A673 (cell line): ENCODE measurements at regions not wholly inside any gene's neighbourhood (a gene's known extent, or its start where the extent isn't known, plus 50 kb on each side); places are given as distances from the start of the nearest gene placed in this dataset.

ENCODE experiments used
- BruUV-seq: library from RNA; stranded (reverse); fragments of 400-500 nt; replicated peaks from 2 replicates; lab custom pipeline; 2021; lab: Mats Ljungman, UMichigan
- CTCF ChIA-PET: fragments of 300-600 bp; sonication (Branson Sonifier 250); formaldehyde crosslinking; loops from one replicate; lab custom pipeline; 2022; ENCODE audit warnings: antibody characterized with exemption; lab: Charles Lee
- POLR2A ChIA-PET: fragments of 300-600 bp; sonication (Branson Sonifier 250); formaldehyde crosslinking; loops from one replicate; lab custom pipeline; 2022; ENCODE audit warnings: antibody characterized with exemption; ENCODE audit not compliant: low non-redundant PET; lab: Charles Lee
- DNase-seq: peaks from one replicate; pipeline ENCODE4 v3.0.0-alpha.2; 2015; ENCODE audit warnings: low spot score
- H3K27ac ChIP-seq: fragments of 200-600 bp; sonication (generic); 2 replicates; pipeline ENCODE4 v1.5.1; 2016; ENCODE audit warnings: mixed run types, low read depth, mild to moderate bottlenecking, mixed read lengths, antibody characterized with exemption, low read length; ENCODE audit not compliant: poor library complexity, severe bottlenecking
- H3K27me3 ChIP-seq: fragments of 200-600 bp; sonication (generic); replicated peaks from 2 replicates; pipeline ENCODE4 v1.6.1; 2017; ENCODE audit warnings: mixed run types, low read depth, mild to moderate bottlenecking, mixed read lengths, antibody characterized with exemption, low read length; ENCODE audit not compliant: insufficient read depth, poor library complexity
- H3K36me3 ChIP-seq: fragments of 200-600 bp; sonication (generic); 2 replicates; pipeline ENCODE4 v1.6.1; 2016; ENCODE audit warnings: mixed run types, mild to moderate bottlenecking, mixed read lengths, antibody characterized with exemption, low read length; ENCODE audit not compliant: insufficient read depth, poor library complexity, severe bottlenecking
- H3K4me1 ChIP-seq: fragments of 200-600 bp; sonication (generic); 2 replicates; pipeline ENCODE4 v1.6.1; 2017; ENCODE audit warnings: mixed run types, mild to moderate bottlenecking, mixed read lengths, antibody characterized with exemption, low read length; ENCODE audit not compliant: insufficient read depth, poor library complexity, severe bottlenecking
- H3K4me3 ChIP-seq: fragments of 200-600 bp; sonication (generic); 2 replicates; pipeline ENCODE4 v1.5.1; 2016; ENCODE audit warnings: low read depth, mixed run types, mild to moderate bottlenecking, mixed read lengths, low read length; ENCODE audit not compliant: poor library complexity, severe bottlenecking
- H3K9me3 ChIP-seq: fragments of 200-600 bp; sonication (generic); 2 replicates; pipeline ENCODE4 v1.6.1; 2016; ENCODE audit warnings: mixed run types, low read depth, mild to moderate bottlenecking, mixed read lengths, antibody characterized with exemption, low read length; ENCODE audit not compliant: poor library complexity, severe bottlenecking
- EZH2 ChIP-seq: fragments of 200-600 bp; sonication (generic); IDR thresholded peaks from 2 replicates; pipeline ENCODE4 v1.6.1; 2017; ENCODE audit warnings: borderline replicate concordance, low read depth, mild to moderate bottlenecking, mixed read lengths, antibody characterized with exemption, low read length; ENCODE audit not compliant: poor library complexity, severe bottlenecking
- intact Hi-C: fragments of 100-400 bp; cut with micrococcal nuclease; formaldehyde crosslinking; loops from one replicate; pipeline ENCODE4 v1.10.0; 2022; ENCODE audit not compliant: unreplicated experiment
- TF ChIP-seq, protein P1 (sequence below): fragments of 300-800, 200-600 bp; sonication (generic); conservative IDR thresholded peaks from 2 replicates; pipeline ENCODE4 v1.5.1; 2017; ENCODE audit warnings: low read depth, mild to moderate bottlenecking, antibody characterized with exemption, low read length, moderate library complexity, mixed read lengths

DNA sequence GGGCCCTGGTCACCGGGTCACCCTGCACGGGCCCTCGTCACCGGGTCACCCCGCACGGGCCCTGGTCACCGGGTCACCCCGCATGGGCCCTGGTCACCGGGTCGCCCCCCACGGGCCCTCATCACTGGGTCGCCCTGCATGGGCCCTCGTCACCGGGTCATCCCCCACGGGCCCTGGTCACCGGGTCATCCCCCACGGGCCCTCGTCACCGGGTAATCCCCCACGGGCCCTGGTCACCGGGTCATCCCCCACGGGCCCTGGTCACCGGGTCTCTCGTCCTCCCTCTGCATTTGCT is 77.6 kb downstream of the RIPK4 start:
- Histone ChIP-seq H3K9me3 (no peaks in the 10 kb centered on the region), H3K4me1 (no peaks in the 10 kb centered on the region), H3K4me3 (no peak overlapping the region), H3K36me3 (no peaks in the 10 kb centered on the region), H3K27ac (no peak overlapping the region), H3K27me3 (no peaks in the 10 kb centered on the region)
- no peak for DNase-seq
- no TSS peak for BruUV-seq
- POLR2A ChIA-PET: no interaction called here
- CTCF ChIA-PET: no interaction called here
- intact Hi-C loops: no loop called here
- TF ChIP-seq EZH2: no peak
- TF ChIP-seq, protein P1, sequence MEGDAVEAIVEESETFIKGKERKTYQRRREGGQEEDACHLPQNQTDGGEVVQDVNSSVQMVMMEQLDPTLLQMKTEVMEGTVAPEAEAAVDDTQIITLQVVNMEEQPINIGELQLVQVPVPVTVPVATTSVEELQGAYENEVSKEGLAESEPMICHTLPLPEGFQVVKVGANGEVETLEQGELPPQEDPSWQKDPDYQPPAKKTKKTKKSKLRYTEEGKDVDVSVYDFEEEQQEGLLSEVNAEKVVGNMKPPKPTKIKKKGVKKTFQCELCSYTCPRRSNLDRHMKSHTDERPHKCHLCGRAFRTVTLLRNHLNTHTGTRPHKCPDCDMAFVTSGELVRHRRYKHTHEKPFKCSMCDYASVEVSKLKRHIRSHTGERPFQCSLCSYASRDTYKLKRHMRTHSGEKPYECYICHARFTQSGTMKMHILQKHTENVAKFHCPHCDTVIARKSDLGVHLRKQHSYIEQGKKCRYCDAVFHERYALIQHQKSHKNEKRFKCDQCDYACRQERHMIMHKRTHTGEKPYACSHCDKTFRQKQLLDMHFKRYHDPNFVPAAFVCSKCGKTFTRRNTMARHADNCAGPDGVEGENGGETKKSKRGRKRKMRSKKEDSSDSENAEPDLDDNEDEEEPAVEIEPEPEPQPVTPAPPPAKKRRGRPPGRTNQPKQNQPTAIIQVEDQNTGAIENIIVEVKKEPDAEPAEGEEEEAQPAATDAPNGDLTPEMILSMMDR: no peak

DNA sequence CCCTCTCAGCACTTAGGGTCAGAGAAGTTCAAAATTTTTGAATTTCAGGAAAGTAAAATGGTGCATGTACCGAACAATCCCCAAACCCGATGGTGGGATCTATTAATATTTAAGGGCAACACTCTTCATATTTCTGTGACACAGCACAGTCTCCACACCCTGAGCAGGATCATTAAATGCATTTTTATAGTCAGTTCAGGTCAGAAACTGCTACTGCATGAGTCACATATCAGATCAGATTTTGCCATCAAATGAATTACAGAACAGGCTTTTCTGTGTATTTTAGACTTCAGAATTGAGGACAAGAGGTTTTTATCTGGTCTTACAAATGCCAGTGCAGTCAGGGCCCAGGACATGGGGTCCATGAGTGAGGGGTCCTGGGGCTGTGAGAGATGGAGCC is 79.2 kb downstream of the RIPK4 start:
- intact Hi-C loops: no loop called here
- no peak for DNase-seq
- Histone ChIP-seq H3K4me3 (no peak overlapping the region), H3K4me1 (no peaks in the 10 kb centered on the region), H3K9me3 (no peaks in the 10 kb centered on the region), H3K27me3 (no peaks in the 10 kb centered on the region), H3K36me3 (no peaks in the 10 kb centered on the region), H3K27ac (no peak overlapping the region)
- TF ChIP-seq, protein P1: no peak
- no peak for TF ChIP-seq EZH2
- BruUV-seq: no TSS peak
- ChIA-PET CTCF (no interaction called here), POLR2A (no interaction called here)

DNA sequence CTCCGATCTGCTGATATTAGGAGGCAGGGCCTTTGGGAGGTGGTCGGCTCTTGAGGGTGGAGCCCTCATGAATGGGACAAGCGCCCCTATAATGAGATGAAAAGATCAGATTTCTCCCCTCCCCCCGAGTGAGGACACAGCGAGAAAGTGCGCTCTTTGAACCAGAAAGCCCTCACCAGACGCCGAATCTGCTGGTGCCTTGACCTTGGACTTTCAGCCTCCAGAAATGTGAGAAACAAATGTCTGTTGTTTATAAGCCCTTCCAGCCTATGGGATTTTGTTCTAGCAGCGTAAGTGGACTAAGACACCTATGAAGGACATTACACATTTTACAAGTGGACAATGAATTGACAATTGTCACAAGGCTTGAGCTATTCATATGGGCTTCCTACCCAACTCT is 80.2 kb downstream of the RIPK4 start:
- Histone ChIP-seq H3K4me1 (no peaks in the 10 kb centered on the region), H3K27ac (no peak overlapping the region), H3K9me3 (no peaks in the 10 kb centered on the region), H3K27me3 (no peaks in the 10 kb centered on the region), H3K4me3 (no peak overlapping the region), H3K36me3 (no peaks in the 10 kb centered on the region)
- CTCF ChIA-PET: no interaction called here
- TF ChIP-seq, protein P1: no peak
- no peak for TF ChIP-seq EZH2
- BruUV-seq: no TSS peak
- POLR2A ChIA-PET: no interaction called here
- no peak for DNase-seq
- intact Hi-C loops: no loop called here
